ENCODE measurements at regions not wholly inside any gene's neighbourhood (a gene's known extent, or its start where the extent isn't known, plus 50 kb on each side); places are given as distances from the start of the nearest gene placed in this dataset.
A peak's percentile ranks its signal among the peaks of the same experiment; 100 is the strongest.

DNA sequence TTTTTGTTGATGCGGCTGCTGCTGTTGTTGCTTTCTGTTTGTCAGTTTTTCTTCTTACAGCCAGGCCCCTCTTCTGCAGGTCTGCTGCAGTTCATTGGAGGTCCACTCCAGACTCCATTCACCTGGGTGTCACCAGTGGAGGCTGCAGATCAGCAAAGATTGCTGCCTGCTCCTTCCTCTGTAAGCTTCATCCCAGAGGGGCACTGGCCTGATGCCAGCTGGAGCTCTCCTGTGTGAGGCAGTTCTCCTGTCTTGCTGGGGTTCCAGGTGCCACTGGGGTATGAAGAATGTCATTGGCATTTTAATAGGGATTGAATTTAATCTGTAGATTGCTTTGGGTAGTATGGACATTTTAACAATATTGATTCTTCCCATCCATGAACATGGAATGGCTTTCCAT, 308.5 kb upstream of the MEOX2 start:
- no peak overlapping the region for H3K4me3 ChIP-seq (replicated peaks; ENCODE audit: low read depth, low read length)
- TF ChIP-seq, protein P1, sequence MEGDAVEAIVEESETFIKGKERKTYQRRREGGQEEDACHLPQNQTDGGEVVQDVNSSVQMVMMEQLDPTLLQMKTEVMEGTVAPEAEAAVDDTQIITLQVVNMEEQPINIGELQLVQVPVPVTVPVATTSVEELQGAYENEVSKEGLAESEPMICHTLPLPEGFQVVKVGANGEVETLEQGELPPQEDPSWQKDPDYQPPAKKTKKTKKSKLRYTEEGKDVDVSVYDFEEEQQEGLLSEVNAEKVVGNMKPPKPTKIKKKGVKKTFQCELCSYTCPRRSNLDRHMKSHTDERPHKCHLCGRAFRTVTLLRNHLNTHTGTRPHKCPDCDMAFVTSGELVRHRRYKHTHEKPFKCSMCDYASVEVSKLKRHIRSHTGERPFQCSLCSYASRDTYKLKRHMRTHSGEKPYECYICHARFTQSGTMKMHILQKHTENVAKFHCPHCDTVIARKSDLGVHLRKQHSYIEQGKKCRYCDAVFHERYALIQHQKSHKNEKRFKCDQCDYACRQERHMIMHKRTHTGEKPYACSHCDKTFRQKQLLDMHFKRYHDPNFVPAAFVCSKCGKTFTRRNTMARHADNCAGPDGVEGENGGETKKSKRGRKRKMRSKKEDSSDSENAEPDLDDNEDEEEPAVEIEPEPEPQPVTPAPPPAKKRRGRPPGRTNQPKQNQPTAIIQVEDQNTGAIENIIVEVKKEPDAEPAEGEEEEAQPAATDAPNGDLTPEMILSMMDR (IDR thresholded peaks at IDR 0.05; ENCODE audit: low read length, missing control alignments) = no peak
- no peak for DNase-seq (ENCODE audit: low read depth)

DNA sequence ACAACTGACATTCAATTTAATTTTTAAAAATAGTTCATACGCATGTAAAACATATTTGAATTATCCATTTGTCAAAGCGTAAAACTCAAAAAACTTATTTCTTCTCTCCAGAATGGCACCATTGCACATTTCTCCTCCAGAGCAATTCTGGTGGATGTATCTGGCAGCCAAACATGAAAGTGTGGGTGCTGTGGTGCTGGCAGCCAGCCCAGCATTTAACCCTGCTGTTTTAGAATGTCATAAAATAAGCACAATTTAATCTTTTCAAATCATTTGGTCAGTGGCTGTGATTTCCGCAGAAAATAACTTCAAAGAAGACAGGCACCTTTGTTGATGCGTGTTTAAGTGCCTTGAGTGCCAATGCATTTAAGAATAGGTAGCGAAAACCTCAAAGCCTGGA, 302.7 kb upstream of the MEOX2 start:
- no peak overlapping the region for H3K4me3 ChIP-seq (replicated peaks; ENCODE audit: low read depth, low read length)
- DNase-seq (ENCODE audit: low read depth) = no peak
- TF ChIP-seq, protein P1 (IDR thresholded peaks at IDR 0.05; ENCODE audit: low read length, missing control alignments) = no peak

DNA sequence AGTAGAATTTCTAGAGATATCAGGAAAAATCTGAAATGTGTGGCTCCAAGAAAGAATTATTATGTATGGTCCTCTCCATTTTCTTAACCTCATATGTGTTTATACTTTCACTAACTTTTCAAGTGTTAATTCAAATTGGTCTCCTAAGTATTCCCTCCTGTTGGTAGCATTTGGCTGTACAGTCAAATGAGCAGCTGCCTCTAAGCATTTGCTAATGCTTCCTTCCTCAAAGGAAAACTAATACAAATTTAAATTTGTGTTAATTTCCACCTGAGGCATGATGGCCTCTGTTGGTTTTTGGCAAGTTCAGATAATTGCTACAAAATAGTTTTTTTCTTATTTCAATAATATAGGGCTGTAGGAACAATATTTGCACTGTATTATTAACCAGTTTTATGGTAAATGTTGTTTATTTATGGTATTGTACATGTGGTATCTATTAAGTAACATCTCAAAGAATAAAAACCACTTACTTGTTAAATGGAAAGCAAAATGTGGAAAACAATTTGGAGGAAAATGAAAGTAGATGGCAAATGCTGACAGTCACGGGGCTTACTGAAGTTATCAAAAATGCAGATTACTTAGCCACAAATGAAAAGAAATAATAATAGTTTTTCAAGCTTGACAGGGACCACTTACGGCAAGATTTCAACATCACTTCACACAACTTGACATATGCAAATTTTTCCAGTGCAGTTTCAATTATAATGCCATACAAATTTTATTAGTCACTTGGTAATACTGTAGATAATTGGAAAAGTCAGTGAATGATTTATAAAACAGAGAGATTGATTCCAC, 299.3 kb upstream of the MEOX2 start:
- DNase-seq (ENCODE audit: low read depth) = no peak
- no peak overlapping the region for H3K4me3 ChIP-seq (replicated peaks; ENCODE audit: low read depth, low read length)
- TF ChIP-seq, protein P1 (IDR thresholded peaks at IDR 0.05; ENCODE audit: low read length, missing control alignments) = no peak

DNA sequence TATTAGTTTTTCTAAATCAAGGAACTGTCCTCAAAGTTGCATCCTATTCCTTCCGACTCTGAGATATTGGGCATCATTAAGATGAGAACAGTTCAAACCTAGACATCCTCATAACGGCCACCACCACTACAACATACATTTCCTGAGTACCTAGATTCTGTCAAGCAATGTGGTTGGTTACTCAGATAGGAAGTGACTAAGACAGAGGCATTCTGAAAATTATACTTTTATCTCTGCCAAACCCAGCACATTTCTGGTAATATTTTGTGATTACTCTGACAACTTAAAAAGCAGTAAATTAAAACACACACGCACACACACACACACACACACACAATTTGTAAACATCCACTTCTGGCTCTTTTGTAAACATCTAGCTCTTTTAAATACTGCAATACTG, 291.2 kb upstream of the MEOX2 start:
- H3K4me3 ChIP-seq (replicated peaks; ENCODE audit: low read depth, low read length) = no peak overlapping the region
- TF ChIP-seq, protein P1 (IDR thresholded peaks at IDR 0.05; ENCODE audit: low read length, missing control alignments) = no peak
- DNase-seq (ENCODE audit: low read depth) = peak; percentile 61

DNA sequence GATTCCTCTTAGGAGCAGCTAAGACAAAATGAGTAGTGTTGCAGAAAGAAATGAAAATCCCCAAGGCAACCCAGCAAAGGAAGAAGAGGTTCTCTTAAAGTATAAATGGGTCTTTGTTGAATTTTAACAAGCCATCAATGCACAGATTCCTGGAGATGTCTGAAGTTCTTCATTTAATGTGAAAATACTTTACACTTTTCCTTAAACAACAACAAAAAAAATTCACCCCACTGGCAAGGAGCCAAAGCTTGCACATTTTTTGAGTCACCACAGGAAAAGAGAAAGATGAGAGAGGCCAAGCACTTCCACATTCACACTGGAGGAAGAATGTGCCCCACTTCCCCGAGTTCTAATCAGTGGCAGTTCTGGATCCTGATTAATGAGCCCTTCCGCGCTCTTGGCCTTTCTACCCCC, 286.4 kb upstream of the MEOX2 start:
- TF ChIP-seq, protein P1 (IDR thresholded peaks at IDR 0.05; ENCODE audit: low read length, missing control alignments) = no peak
- no peak overlapping the region for H3K4me3 ChIP-seq (replicated peaks; ENCODE audit: low read depth, low read length)
- DNase-seq (ENCODE audit: low read depth) = peak; percentile 70

DNA sequence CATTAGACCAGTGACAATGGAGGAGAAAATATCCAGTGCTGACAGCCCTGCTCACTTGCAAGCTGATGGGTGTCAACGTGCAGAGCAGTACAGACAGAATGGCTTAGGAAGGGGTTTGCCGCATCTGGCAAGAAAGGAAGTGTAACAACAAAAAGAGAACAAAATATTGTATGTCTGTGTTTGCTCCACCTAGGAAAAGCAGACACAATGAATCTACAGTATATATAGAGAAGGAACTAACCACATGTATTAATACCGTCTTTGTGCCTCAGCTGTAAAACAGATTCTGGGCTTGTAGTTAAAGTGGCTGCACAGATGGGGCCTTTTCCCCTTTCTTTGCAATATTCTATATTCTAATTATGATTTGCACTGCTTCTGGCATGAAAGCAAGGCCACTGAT, 281.1 kb upstream of the MEOX2 start:
- no peak for DNase-seq (ENCODE audit: low read depth)
- TF ChIP-seq, protein P1 (IDR thresholded peaks at IDR 0.05; ENCODE audit: low read length, missing control alignments) = no peak
- no peak overlapping the region for H3K4me3 ChIP-seq (replicated peaks; ENCODE audit: low read depth, low read length)

DNA sequence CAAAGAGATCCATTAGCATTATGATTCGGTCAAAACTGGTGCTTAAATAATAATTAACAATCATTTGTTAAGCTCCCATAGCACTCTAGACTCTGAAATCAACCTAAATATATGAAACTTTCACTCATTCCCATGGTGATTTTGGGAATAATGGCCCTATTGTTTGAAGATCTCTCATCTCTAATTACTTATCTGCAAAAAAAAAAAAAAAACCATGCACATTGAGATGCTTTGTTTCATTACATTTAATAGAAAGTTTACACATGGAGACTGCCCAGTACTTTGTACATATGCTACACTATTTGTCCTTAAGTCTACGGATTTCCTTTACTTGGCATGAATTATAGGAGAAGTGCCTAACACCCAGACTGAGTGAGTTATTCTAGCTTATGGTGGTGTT, 280.6 kb upstream of the MEOX2 start:
- H3K4me3 ChIP-seq (replicated peaks; ENCODE audit: low read depth, low read length) = no peak overlapping the region
- DNase-seq (ENCODE audit: low read depth) = no peak
- TF ChIP-seq, protein P1 (IDR thresholded peaks at IDR 0.05; ENCODE audit: low read length, missing control alignments) = no peak

All from fibroblast of pulmonary artery (primary cell).